Right atrium auricular region (tissue), 2 donors: ENCODE measurements at regions not wholly inside any gene's neighbourhood (a gene's known extent, or its start where the extent isn't known, plus 50 kb on each side); places are given as distances from the start of the nearest gene placed in this dataset.

Experiments
- DNase-seq: peaks from one replicate; pipeline ENCODE4 v3.0.0-alpha.2; 2019; ENCODE audit warnings: low spot score
- H3K27ac ChIP-seq, 2 donors: fragments of 200-600 bp; sonication (generic); 1 replicate in 1 of 2; 2 replicates in 1 of 2; pipeline ENCODE4 v1.5.1; 2016 to 2019
- H3K27me3 ChIP-seq, 2 donors: fragments of 200-600 bp; sonication (generic); one replicate each; pipeline versions ENCODE4 v1.5.1 to v1.6.0; 2017 to 2019
- H3K36me3 ChIP-seq: fragments of 200-600 bp; sonication (generic); one replicate; pipeline ENCODE4 v1.5.1; 2016
- H3K4me1 ChIP-seq, 2 donors: fragments of 200-600 bp; sonication (generic); one replicate each; pipeline versions ENCODE4 v1.5.1 to v1.6.0; 2017 to 2019
- H3K4me3 ChIP-seq, 2 donors: fragments of 200-600 bp; sonication (generic); 1 replicate in 1 of 2; 2 replicates in 1 of 2; pipeline ENCODE4 v1.5.1; 2017 to 2019; ENCODE audit warnings: mild to moderate bottlenecking in 1 of 2, moderate library complexity in 1 of 2
- H3K9me3 ChIP-seq, 2 donors: fragments of 200-600 bp; sonication (generic); one replicate each; pipeline ENCODE4 v1.5.1; 2019
- TF ChIP-seq, protein P1 (sequence below), 2 donors: fragments of 200-600 bp; sonication (generic); IDR thresholded peaks; one replicate each; pipeline ENCODE4 v1.5.1; 2019; ENCODE audit warnings: antibody characterized with exemption in 2 of 2

DNA sequence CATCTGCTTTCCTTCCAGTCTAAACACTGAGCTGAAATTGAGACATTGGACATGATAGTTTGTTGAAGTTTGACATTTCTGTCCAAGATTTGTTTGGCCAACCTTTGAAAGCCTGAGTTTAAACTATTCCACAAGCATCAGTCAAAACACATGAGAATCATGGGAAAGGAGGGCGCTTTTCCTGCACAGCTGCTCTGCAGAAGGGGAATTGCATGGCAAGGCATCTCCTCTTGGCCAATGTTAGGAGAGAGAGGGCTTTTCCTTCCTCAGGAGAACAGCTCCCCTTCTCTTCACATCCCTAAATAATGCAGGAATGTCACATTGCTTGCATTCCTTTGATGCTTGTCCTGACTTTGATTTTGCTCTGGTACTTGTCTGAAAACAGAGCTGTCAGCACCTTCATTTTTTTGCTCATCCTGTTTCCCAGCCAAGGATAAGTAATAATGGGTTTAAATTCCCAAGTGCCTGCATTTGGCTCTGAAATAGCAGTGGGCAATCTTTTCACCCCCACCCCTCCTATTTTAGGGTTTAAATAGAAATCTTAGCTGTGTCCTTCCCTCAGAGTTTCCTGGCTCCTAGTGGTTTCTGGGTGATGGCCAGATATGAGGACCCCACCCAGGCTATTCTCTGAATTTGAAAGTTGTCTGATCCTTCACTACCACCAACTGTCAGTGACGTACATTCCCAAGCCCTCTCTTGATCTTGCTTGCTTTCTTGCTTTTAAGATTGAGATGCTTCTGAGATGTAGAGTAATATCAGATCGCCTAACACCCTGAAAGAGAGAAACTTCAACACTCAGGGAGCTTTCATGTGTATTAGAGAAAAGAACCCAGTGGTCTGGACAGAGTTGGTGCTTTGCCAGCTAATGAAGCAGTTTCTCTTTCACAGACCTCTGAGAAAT, 75.2 kb upstream of the NPVF start:
- TF ChIP-seq, protein P1, sequence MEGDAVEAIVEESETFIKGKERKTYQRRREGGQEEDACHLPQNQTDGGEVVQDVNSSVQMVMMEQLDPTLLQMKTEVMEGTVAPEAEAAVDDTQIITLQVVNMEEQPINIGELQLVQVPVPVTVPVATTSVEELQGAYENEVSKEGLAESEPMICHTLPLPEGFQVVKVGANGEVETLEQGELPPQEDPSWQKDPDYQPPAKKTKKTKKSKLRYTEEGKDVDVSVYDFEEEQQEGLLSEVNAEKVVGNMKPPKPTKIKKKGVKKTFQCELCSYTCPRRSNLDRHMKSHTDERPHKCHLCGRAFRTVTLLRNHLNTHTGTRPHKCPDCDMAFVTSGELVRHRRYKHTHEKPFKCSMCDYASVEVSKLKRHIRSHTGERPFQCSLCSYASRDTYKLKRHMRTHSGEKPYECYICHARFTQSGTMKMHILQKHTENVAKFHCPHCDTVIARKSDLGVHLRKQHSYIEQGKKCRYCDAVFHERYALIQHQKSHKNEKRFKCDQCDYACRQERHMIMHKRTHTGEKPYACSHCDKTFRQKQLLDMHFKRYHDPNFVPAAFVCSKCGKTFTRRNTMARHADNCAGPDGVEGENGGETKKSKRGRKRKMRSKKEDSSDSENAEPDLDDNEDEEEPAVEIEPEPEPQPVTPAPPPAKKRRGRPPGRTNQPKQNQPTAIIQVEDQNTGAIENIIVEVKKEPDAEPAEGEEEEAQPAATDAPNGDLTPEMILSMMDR (IDR thresholded peaks at IDR 0.05), result no peak
- Histone ChIP-seq H3K27me3 (no peaks in the 10 kb centered on the region), H3K27ac (no peak overlapping the region), H3K4me3 (no peak overlapping the region), H3K9me3 (no peaks in the 10 kb centered on the region), H3K36me3 (no peaks in the 10 kb centered on the region), H3K4me1 (peaks cover 0 to 17% of the 10 kb centered on the region in 2 donors)
- no peak for DNase-seq

DNA sequence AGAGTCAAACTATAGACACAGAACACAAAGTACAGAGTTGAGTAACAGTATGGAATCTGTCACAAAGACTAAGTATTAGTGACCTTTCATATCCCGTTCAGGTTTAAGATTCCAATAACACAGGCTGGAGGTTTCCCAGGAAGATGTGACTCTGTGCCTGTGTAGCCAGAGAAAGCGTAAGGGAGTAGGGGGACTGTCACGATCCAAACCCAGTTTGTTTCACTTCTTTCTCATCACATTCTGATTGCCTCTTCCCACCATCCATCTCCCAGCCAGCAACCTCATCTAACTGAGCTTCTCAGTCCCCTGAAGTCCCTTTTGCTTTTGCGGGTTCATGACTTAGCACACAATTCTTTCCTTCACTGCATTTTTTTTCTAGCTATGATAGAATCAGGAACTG, 76.4 kb upstream of the NPVF start:
- Histone ChIP-seq H3K9me3 (no peaks in the 10 kb centered on the region), H3K36me3 (no peaks in the 10 kb centered on the region), H3K27ac (no peak overlapping the region), H3K27me3 (no peaks in the 10 kb centered on the region), H3K4me1 (peaks cover 0 to 22% of the 10 kb centered on the region in 2 donors), H3K4me3 (no peak overlapping the region)
- TF ChIP-seq, protein P1 (IDR thresholded peaks at IDR 0.05), result no peak
- no peak for DNase-seq

DNA sequence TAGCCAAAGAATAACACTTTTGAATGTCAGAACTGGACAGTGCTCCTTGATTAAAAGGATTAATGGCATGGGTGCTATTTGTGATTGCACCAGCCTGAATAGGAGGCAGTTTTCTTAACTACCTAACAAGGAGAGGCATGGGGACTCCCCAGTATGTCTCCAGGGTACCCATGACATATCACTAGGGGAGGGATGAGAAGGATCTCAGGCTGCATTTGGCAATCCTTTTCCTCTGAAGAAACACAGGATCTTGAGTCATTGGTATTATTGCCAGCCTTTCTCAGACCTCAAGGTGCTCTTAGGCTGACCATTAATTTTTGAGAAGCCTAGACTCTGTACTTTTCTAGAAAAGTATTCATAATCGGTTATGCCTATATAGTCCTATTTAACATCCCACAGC, 77.5 kb upstream of the NPVF start:
- no peaks in the 10 kb centered on the region for H3K27me3 ChIP-seq
- no peak for DNase-seq
- no peak overlapping the region for H3K4me3 ChIP-seq
- no peak overlapping the region for H3K27ac ChIP-seq
- no peaks in the 10 kb centered on the region for H3K36me3 ChIP-seq
- H3K4me1 ChIP-seq, result peaks cover 0 to 22% of the 10 kb centered on the region in 2 donors
- TF ChIP-seq, protein P1 (IDR thresholded peaks at IDR 0.05), result no peak
- H3K9me3 ChIP-seq, result no peaks in the 10 kb centered on the region

DNA sequence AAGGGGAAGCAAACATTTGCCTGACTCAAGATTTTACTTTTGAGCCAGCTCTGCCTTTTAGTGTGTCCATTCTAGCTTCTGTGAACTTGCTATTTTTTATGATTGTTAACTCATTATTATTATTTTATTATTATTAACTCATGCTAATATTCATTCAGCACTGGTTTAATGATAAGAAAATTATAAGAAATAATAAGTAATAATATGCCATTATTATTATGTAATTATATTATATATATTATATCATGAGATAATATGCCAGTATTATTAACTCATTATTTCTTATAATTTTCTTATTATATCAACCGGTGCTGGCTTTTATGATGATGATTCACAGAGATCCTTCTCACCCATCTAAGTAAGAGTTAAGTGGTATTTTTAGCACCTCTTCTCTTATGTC, 79.3 kb upstream of the NPVF start:
- no peak for DNase-seq
- no peak overlapping the region for H3K4me3 ChIP-seq
- no peak overlapping the region for H3K27ac ChIP-seq
- H3K27me3 ChIP-seq, result no peaks in the 10 kb centered on the region
- H3K36me3 ChIP-seq, result no peaks in the 10 kb centered on the region
- H3K4me1 ChIP-seq, result peaks cover 0 to 22% of the 10 kb centered on the region in 2 donors
- H3K9me3 ChIP-seq, result no peaks in the 10 kb centered on the region
- TF ChIP-seq, protein P1 (IDR thresholded peaks at IDR 0.05), result no peak

DNA sequence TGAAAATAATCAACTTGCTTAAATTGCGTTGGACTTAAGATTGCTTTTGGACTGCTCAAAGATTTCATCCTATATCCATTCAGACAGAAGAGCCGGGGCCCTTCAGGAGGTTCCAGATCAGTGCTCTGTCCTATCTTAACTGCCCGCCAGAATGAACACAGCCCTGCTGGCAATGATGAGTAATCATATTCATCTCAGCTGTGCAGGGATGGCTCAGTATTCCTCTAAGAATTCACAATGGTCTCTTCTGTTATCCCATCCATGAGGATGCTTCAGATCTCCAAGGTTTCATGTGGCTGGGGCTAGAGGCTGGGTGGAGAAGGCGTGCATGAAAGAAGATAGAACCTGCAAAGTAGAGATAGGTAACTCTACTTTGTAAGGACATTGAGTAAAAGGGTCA, 80.0 kb upstream of the NPVF start:
- Histone ChIP-seq H3K27ac (no peak overlapping the region), H3K9me3 (no peaks in the 10 kb centered on the region), H3K4me1 (peaks cover 0 to 18% of the 10 kb centered on the region in 2 donors), H3K4me3 (no peak overlapping the region), H3K36me3 (no peaks in the 10 kb centered on the region), H3K27me3 (no peaks in the 10 kb centered on the region)
- TF ChIP-seq, protein P1 (IDR thresholded peaks at IDR 0.05), result no peak
- DNase-seq, result no peak
